GM18502 (cell line): ENCODE measurements at regions not wholly inside any gene's neighbourhood (a gene's known extent, or its start where the extent isn't known, plus 50 kb on each side); places are given as distances from the start of the nearest gene placed in this dataset.
A peak's percentile ranks its signal among the peaks of the same experiment; 100 is the strongest.
"Not testable (repeated sequence)": the region's sequence is repeated elsewhere in the genome, so short reads cannot be mapped to it uniquely, and the experiment has no call there.

Experiments used
- ATAC-seq: cut with Tn5 transposase; IDR thresholded peaks from one replicate; pipeline ENCODE4 v1.9.1; 2021; ENCODE audit warnings: mild to moderate bottlenecking; ENCODE audit not compliant: unreplicated experiment, poor library complexity

GRCh38 chr1:120241868-120242267, 65.5 kb upstream of the SEC22B start:
- ATAC-seq: not testable (repeated sequence)

- ATAC-seq: not testable (repeated sequence)
Observed at GRCh38 chr1:120240181-120240580, 63.9 kb upstream of the SEC22B start.

- ATAC-seq: not testable (repeated sequence)
Observed at GRCh38 chr1:120239351-120239750, 63.0 kb upstream of the SEC22B start.

- not testable (repeated sequence) for ATAC-seq
Observed at GRCh38 chr1:120238867-120239266, 62.5 kb upstream of the SEC22B start.

GRCh38 chr1:120233661-120234018, 57.3 kb upstream of the SEC22B start:
- ATAC-seq: not testable (repeated sequence)

GRCh38 chr1:120232834-120233660, 56.7 kb upstream of the SEC22B start:
- ATAC-seq: peak; percentile 76

- not testable (repeated sequence) for ATAC-seq
Observed at GRCh38 chr1:120229835-120230234, 53.5 kb upstream of the SEC22B start.
